ENCODE measurements at regions not wholly inside any gene's neighbourhood (a gene's known extent, or its start where the extent isn't known, plus 50 kb on each side); places are given as distances from the start of the nearest gene placed in this dataset.

DNA sequence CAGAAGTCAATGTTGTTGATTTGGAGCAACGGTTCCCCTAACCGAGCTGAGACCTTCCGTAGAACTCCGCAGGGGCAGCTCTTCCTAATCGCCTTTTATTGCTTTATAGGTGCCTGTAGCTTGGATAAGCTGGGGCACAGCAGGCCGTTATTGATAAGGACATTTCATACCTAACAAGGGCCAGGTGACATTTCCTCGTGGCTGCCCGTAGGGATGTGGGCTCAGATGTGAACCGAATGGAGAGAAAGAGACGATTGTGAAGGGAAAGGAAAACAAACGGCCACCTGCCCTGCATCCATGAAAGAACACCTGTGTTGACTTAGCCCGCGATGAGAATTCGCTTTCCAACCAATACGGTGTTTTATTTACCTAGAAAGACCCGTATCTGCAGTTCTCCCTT, 53.3 kb upstream of the DACT2 start:
- H3K36me3 Mint-ChIP-seq (ENCODE audit: unreplicated experiment): no peaks in the 10 kb centered on the region
- peaks cover 3% of the 10 kb centered on the region for H3K4me1 Mint-ChIP-seq (ENCODE audit: unreplicated experiment)
- H3K27ac Mint-ChIP-seq (ENCODE audit: unreplicated experiment): no peak overlapping the region
- no peak overlapping the region for H3K4me3 Mint-ChIP-seq (ENCODE audit: unreplicated experiment)
- peaks cover 6% of the 10 kb centered on the region for H3K27me3 Mint-ChIP-seq (ENCODE audit: unreplicated experiment)
- no peak for DNase-seq (ENCODE audit: extremely low spot score, unreplicated experiment)
- H3K9me3 Mint-ChIP-seq (ENCODE audit: unreplicated experiment): no peaks in the 10 kb centered on the region
- TF ChIP-seq, protein P1, sequence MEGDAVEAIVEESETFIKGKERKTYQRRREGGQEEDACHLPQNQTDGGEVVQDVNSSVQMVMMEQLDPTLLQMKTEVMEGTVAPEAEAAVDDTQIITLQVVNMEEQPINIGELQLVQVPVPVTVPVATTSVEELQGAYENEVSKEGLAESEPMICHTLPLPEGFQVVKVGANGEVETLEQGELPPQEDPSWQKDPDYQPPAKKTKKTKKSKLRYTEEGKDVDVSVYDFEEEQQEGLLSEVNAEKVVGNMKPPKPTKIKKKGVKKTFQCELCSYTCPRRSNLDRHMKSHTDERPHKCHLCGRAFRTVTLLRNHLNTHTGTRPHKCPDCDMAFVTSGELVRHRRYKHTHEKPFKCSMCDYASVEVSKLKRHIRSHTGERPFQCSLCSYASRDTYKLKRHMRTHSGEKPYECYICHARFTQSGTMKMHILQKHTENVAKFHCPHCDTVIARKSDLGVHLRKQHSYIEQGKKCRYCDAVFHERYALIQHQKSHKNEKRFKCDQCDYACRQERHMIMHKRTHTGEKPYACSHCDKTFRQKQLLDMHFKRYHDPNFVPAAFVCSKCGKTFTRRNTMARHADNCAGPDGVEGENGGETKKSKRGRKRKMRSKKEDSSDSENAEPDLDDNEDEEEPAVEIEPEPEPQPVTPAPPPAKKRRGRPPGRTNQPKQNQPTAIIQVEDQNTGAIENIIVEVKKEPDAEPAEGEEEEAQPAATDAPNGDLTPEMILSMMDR (IDR thresholded peaks at IDR 0.05): no peak

DNA sequence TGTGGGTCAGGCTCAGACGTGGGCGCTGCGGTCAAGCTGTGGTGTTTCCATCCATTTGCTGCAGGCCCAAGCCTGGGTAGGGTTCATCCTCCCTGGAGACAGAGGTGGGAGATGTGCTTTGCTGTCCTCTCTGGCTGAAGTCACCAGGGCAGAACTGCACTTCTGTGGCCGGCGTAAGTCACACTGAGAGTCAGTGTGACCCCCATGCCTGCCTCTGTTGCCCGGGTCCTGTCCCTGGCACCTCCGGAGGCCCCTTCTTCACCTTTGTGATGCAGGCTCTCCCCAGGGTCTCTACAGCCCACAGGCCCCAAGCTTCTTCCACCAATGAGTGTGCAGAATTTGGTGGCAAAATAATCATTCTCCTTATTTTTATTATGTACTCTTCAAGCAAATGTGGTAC, 53.8 kb upstream of the DACT2 start:
- Mint-ChIP-seq H3K4me3 (ENCODE audit: unreplicated experiment) (no peak overlapping the region), H3K36me3 (ENCODE audit: unreplicated experiment) (no peaks in the 10 kb centered on the region), H3K4me1 (ENCODE audit: unreplicated experiment) (peaks cover 3% of the 10 kb centered on the region), H3K27me3 (ENCODE audit: unreplicated experiment) (peaks cover 6% of the 10 kb centered on the region), H3K27ac (ENCODE audit: unreplicated experiment) (no peak overlapping the region), H3K9me3 (ENCODE audit: unreplicated experiment) (no peaks in the 10 kb centered on the region)
- TF ChIP-seq, protein P1 (IDR thresholded peaks at IDR 0.05): no peak
- no peak for DNase-seq (ENCODE audit: extremely low spot score, unreplicated experiment)

DNA sequence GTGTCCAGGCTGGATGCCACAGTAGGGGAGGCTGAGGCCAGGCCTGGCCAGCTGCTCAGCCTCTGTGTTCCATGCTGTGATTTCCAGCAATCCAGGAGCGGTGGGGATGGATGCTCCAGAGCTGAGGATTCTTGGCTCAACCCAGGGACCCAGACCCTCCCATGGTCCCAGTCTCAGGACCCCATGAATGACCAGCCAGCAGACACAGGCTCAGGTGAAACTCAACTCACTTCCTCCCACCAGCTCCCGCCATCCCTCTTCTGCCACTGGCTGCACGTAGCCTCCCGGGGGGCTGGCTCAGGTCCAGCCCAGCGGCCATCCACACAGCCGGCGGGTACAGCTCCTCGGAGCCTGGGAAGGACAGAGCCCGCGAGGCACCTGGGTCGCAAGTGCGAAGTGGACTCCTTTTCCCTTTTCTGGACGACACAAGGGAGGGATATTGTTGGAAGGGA, 54.5 kb upstream of the DACT2 start:
- Mint-ChIP-seq H3K9me3 (ENCODE audit: unreplicated experiment) (no peaks in the 10 kb centered on the region), H3K27me3 (ENCODE audit: unreplicated experiment) (peaks cover 6% of the 10 kb centered on the region), H3K27ac (ENCODE audit: unreplicated experiment) (no peak overlapping the region), H3K36me3 (ENCODE audit: unreplicated experiment) (no peaks in the 10 kb centered on the region), H3K4me3 (ENCODE audit: unreplicated experiment) (no peak overlapping the region), H3K4me1 (ENCODE audit: unreplicated experiment) (peaks cover 3% of the 10 kb centered on the region)
- TF ChIP-seq, protein P1 (IDR thresholded peaks at IDR 0.05): no peak
- no peak for DNase-seq (ENCODE audit: extremely low spot score, unreplicated experiment)

DNA sequence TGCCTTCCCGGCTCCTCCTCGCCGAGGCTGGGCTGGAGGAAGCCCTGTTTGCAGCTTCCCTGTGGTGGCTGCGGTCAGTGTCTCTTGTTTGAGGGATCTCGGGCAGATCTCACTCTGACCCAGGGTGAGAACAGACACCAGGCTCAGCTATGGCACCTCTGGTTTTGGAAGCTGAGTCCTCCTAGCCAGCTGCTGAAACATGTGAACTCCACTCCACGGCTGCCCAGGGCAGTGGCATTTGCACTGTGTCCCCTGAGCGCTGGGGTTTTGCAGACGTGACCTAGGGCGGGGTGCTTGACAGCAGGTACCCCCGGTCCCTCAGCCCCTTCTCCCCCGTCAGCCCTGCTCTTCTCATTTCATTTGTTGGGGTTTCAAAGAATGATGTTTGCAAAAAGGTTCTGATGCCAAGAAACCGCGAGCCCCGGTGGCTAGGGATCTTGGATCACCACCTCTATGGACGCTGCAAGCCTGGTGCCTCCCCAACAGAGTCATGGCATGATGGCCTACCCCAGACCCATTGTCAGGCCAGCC, 55.0 kb upstream of the DACT2 start:
- Mint-ChIP-seq H3K27ac (ENCODE audit: unreplicated experiment) (no peak overlapping the region), H3K36me3 (ENCODE audit: unreplicated experiment) (no peaks in the 10 kb centered on the region), H3K9me3 (ENCODE audit: unreplicated experiment) (no peaks in the 10 kb centered on the region), H3K4me3 (ENCODE audit: unreplicated experiment) (no peak overlapping the region), H3K27me3 (ENCODE audit: unreplicated experiment) (peaks cover 6% of the 10 kb centered on the region), H3K4me1 (ENCODE audit: unreplicated experiment) (peaks cover 3% of the 10 kb centered on the region)
- TF ChIP-seq, protein P1 (IDR thresholded peaks at IDR 0.05): no peak
- DNase-seq (ENCODE audit: extremely low spot score, unreplicated experiment): no peak

GRCh38 chr6:168376120-168376519, 56.5 kb upstream of the DACT2 start:
- no peaks in the 10 kb centered on the region for H3K4me1 Mint-ChIP-seq (ENCODE audit: unreplicated experiment)

More at GRCh38 chr6:168376120-168376519, 56.5 kb upstream of the DACT2 start:
- H3K27me3 Mint-ChIP-seq (ENCODE audit: unreplicated experiment): peaks cover 6% of the 10 kb centered on the region
- TF ChIP-seq, protein P1 (IDR thresholded peaks at IDR 0.05): no peak
- no peaks in the 10 kb centered on the region for H3K9me3 Mint-ChIP-seq (ENCODE audit: unreplicated experiment)
- no peak overlapping the region for H3K27ac Mint-ChIP-seq (ENCODE audit: unreplicated experiment)
- H3K4me3 Mint-ChIP-seq (ENCODE audit: unreplicated experiment): no peak overlapping the region
- DNase-seq (ENCODE audit: extremely low spot score, unreplicated experiment): no peak
- H3K36me3 Mint-ChIP-seq (ENCODE audit: unreplicated experiment): no peaks in the 10 kb centered on the region
